Ovary (tissue), 3 donors: ENCODE measurements at regions not wholly inside any gene's neighbourhood (a gene's known extent, or its start where the extent isn't known, plus 50 kb on each side); places are given as distances from the start of the nearest gene placed in this dataset.

Experiments used
- CTCF ChIP-seq, 3 donors: fragments of 450-650 bp in 2 of 3; fragments of 200-600 bp in 1 of 3; IDR thresholded peaks; one replicate each; pipeline versions ENCODE4 v1.5.1 to v1.8.0; 2016 to 2022; ENCODE audit warnings: antibody characterized with exemption in 3 of 3, mild to moderate bottlenecking in 1 of 3
- EP300 ChIP-seq: sonication (generic); formaldehyde crosslinking; IDR thresholded peaks from one replicate; pipeline ENCODE4 v1.6.1; 2017; ENCODE audit warnings: antibody characterized with exemption
- POLR2A ChIP-seq: fragments of 450-650 bp; IDR thresholded peaks from one replicate; pipeline ENCODE4 v1.6.1; 2017; ENCODE audit warnings: antibody characterized with exemption, mild to moderate bottlenecking, moderate library complexity
- donor health status: DM: no; HTN: no; CAD: no.

- no peak for TF ChIP-seq POLR2A
- no peak for TF ChIP-seq CTCF (IDR thresholded peaks at IDR 0.05)
- TF ChIP-seq EP300, result peak; percentile 1
These were observed 68.4 kb downstream of the MCFD2 start for GRCh38 chr2:46847185-46847710.
